ENCODE measurements at regions not wholly inside any gene's neighbourhood (a gene's known extent, or its start where the extent isn't known, plus 50 kb on each side); places are given as distances from the start of the nearest gene placed in this dataset.

GRCh38 chr1:57530206-57530910 is 106.5 kb upstream of the DAB1 start:
- no peak for DNase-seq (ENCODE audit: low read depth in 1 of 2, low spot score in 1 of 2)
- in situ Hi-C loops (cut with HindIII; ENCODE audit: low pct_unique_long_range_greater_than_20kb, low sequenced_read_pairs): no loop called here
- TF ChIP-seq JUND (IDR thresholded peaks at IDR 0.05; ENCODE audit: low read depth): no peak

- no peak for TF ChIP-seq JUND (IDR thresholded peaks at IDR 0.05; ENCODE audit: low read depth)
- DNase-seq (ENCODE audit: low read depth in 1 of 2, low spot score in 1 of 2): no peak
- in situ Hi-C loops (cut with HindIII; ENCODE audit: low pct_unique_long_range_greater_than_20kb, low sequenced_read_pairs): no loop called here
These were observed 98.7 kb upstream of the DAB1 start for GRCh38 chr1:57522575-57522974.

- in situ Hi-C loops (cut with HindIII; ENCODE audit: low pct_unique_long_range_greater_than_20kb, low sequenced_read_pairs): no loop called here
- DNase-seq (ENCODE audit: low read depth in 1 of 2, low spot score in 1 of 2): no peak
- TF ChIP-seq JUND (IDR thresholded peaks at IDR 0.05; ENCODE audit: low read depth): no peak
These were observed 97.1 kb upstream of the DAB1 start for GRCh38 chr1:57520743-57521515.

DNA sequence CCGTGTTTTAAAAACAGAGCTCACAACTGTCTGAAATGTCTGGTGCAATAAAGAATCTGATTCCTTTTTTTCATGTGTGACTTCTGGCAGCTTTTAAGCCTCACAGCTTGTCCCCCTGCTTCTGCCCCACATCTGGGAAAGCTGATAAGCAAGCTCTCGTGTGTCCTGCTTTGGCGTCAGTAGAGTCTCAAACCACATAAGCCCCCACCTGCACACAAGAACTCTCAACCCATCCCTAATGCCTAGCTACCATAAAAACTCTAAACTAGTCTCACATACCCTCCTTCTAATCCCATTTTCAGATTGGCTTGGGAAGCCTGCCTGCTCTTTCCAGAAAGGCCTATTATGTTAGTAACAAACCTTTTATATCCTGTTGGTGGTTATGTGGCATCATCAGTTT is 94.6 kb upstream of the DAB1 start:
- no peak for DNase-seq (ENCODE audit: low read depth in 1 of 2, low spot score in 1 of 2)
- in situ Hi-C loops (cut with HindIII; ENCODE audit: low pct_unique_long_range_greater_than_20kb, low sequenced_read_pairs): no loop called here

GRCh38 chr1:57517587-57518374 is 93.9 kb upstream of the DAB1 start:
- in situ Hi-C loops (cut with HindIII; ENCODE audit: low pct_unique_long_range_greater_than_20kb, low sequenced_read_pairs): no loop called here
- DNase-seq (ENCODE audit: low read depth in 1 of 2, low spot score in 1 of 2): no peak
- no peak for TF ChIP-seq JUND (IDR thresholded peaks at IDR 0.05; ENCODE audit: low read depth)

More for the DNA sequence above, 94.6 kb upstream of the DAB1 start:
- TF ChIP-seq JUND (IDR thresholded peaks at IDR 0.05; ENCODE audit: low read depth): no peak

- DNase-seq (ENCODE audit: low read depth in 1 of 2, low spot score in 1 of 2): no peak
- no peak for TF ChIP-seq JUND (IDR thresholded peaks at IDR 0.05; ENCODE audit: low read depth)
These were observed 88.5 kb upstream of the DAB1 start for GRCh38 chr1:57512386-57512785.

DNA sequence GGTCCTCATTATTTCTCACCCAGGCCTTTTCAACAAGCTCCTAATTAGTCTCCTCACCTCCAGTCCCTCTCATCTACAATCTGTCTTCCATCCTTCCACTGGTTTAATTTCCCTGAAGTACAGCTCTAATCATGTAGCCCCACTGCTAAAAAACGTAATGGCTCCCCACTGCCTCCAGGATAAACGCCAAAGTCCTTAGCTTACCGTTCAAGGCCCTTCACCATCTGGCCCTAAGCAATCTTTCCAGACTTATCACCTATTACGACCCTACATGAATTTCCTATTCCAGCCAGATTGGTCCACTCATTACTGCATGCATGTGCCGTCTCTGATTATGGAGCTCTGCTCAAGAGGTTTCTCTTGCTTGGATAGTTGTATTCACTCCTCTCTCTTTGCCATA is 83.1 kb upstream of the DAB1 start:
- in situ Hi-C loops (cut with HindIII; ENCODE audit: low pct_unique_long_range_greater_than_20kb, low sequenced_read_pairs): no loop called here
- TF ChIP-seq JUND (IDR thresholded peaks at IDR 0.05; ENCODE audit: low read depth): no peak
- no peak for DNase-seq (ENCODE audit: low read depth in 1 of 2, low spot score in 1 of 2)

More at GRCh38 chr1:57512386-57512785, 88.5 kb upstream of the DAB1 start:
- in situ Hi-C loops (cut with HindIII; ENCODE audit: low pct_unique_long_range_greater_than_20kb, low sequenced_read_pairs): no loop called here

- in situ Hi-C loops (cut with HindIII; ENCODE audit: low pct_unique_long_range_greater_than_20kb, low sequenced_read_pairs): no loop called here
- TF ChIP-seq JUND (IDR thresholded peaks at IDR 0.05; ENCODE audit: low read depth): no peak
- DNase-seq (ENCODE audit: low read depth in 1 of 2, low spot score in 1 of 2): no peak
These were observed 79.5 kb upstream of the DAB1 start for GRCh38 chr1:57503337-57503736.

DNA sequence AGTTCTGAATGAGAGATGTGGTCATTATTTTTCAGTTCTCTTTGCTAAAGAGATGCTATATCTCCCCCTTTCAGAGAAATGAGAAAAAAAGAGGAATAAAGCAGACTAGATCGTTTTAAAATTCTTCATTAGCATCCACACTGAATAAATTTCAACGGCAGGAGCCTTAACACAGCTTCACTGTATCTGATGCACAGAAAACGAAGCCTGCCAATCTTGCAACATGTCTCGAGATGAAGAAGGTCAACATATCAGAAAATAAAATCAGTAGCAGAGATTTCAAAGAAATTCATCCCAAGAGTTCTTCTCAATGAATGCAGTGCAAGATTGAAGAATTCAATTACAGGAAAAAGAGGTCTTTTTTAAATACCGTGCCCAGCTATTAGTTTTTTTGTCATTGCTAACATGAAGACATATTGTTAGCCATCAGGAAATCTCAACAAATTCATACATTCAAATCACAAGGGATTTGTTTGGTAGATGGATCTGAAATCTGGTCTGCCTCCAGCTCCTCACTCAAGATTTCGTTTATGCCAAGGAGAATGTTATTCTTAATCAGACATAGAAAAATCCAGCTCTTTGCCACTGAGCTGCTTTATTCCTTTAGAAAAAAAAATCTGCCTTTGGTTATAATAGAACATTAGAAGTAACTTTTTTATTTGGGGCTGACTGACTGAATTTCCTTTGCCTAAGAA is 76.4 kb upstream of the DAB1 start:
- in situ Hi-C loops (cut with HindIII; ENCODE audit: low pct_unique_long_range_greater_than_20kb, low sequenced_read_pairs): no loop called here
- DNase-seq (ENCODE audit: low read depth in 1 of 2, low spot score in 1 of 2): no peak
- TF ChIP-seq JUND (IDR thresholded peaks at IDR 0.05; ENCODE audit: low read depth): no peak

DNA sequence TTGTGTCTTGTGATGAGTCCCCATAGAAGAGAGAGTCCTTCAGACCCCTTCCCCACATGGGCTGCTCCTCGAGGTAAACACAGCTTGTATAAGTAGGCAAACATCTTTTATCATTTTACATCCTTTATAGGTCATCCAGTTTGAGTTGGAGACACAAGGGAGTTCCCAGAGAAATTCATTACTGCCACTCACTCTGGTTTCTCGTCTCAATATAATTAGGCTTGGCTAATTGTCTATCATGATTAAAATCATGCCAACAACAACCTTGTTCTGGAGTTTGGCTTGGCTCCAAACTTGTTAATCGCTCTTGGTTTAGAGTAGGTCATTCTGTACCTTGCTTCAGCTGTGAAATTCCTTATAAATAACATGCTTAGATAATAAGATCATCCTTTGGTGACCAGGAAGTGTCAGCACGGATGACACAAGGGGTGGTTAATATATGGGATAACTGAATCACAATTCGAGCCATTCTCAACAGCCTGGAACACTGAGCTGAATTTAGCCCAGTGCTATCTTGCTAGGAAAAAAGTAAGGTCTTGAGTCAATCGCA is 70.7 kb upstream of the DAB1 start:
- in situ Hi-C loops (cut with HindIII; ENCODE audit: low pct_unique_long_range_greater_than_20kb, low sequenced_read_pairs): no loop called here
- no peak for DNase-seq (ENCODE audit: low read depth in 1 of 2, low spot score in 1 of 2)
- no peak for TF ChIP-seq JUND (IDR thresholded peaks at IDR 0.05; ENCODE audit: low read depth)

- no peak for TF ChIP-seq JUND (IDR thresholded peaks at IDR 0.05; ENCODE audit: low read depth)
- in situ Hi-C loops (cut with HindIII; ENCODE audit: low pct_unique_long_range_greater_than_20kb, low sequenced_read_pairs): no loop called here
- no peak for DNase-seq (ENCODE audit: low read depth in 1 of 2, low spot score in 1 of 2)
These were observed 68.8 kb upstream of the DAB1 start for GRCh38 chr1:57492586-57493226.
